CD14-positive monocyte (primary cell): ENCODE measurements at regions not wholly inside any gene's neighbourhood (a gene's known extent, or its start where the extent isn't known, plus 50 kb on each side); places are given as distances from the start of the nearest gene placed in this dataset.

Experiments
- DNase-seq, 3 donors: peaks; one replicate each; pipeline ENCODE4 v3.0.0-alpha.2; 2011 to 2022
- H2AFZ ChIP-seq: 2 replicates; pipeline ENCODE4 v1.6.0; 2012; ENCODE audit warnings: mild to moderate bottlenecking, low read depth, low read length, inconsistent platforms; ENCODE audit not compliant: insufficient read depth, poor library complexity, severe bottlenecking
- H3K27ac ChIP-seq, 2 donors: 1 replicate in 1 of 2; 2 replicates in 1 of 2; pipeline ENCODE4 v1.5.1; 2012 to 2013; ENCODE audit warnings: low read length in 2 of 2, control low read depth in 1 of 2, inconsistent platforms in 1 of 2, low read depth in 1 of 2, mild to moderate bottlenecking in 1 of 2
- H3K27me3 ChIP-seq, 2 donors: one replicate each; pipeline versions ENCODE4 v1.6.0 to v1.6.1; 2011 to 2013; ENCODE audit warnings: low read length in 2 of 2; ENCODE audit not compliant: control insufficient read depth in 2 of 2, insufficient read depth in 2 of 2
- H3K36me3 ChIP-seq, 2 donors: replicated peaks in 1 of 2; 1 replicate in 1 of 2; 2 replicates in 1 of 2; pipeline versions ENCODE4 v1.5.1 to v1.6.1; 2012 to 2013; ENCODE audit warnings: low read length in 2 of 2, control low read depth in 1 of 2, inconsistent platforms in 1 of 2, mild to moderate bottlenecking in 1 of 2; ENCODE audit not compliant: insufficient read depth in 2 of 2, control insufficient read depth in 1 of 2
- H3K4me1 ChIP-seq, 2 donors: 1 replicate in 1 of 2; 2 replicates in 1 of 2; pipeline versions ENCODE4 v1.5.1 to v1.6.1; 2012 to 2013; ENCODE audit warnings: low read length in 2 of 2, control low read depth in 1 of 2, inconsistent platforms in 1 of 2, mild to moderate bottlenecking in 1 of 2, moderate library complexity in 1 of 2; ENCODE audit not compliant: insufficient read depth in 2 of 2, control insufficient read depth in 1 of 2
- H3K4me2 ChIP-seq: replicated peaks from 2 replicates; pipeline ENCODE3; 2012; ENCODE audit warnings: low read length, moderate library complexity, mild to moderate bottlenecking; ENCODE audit not compliant: poor library complexity, severe bottlenecking; ENCODE audit errors: extremely low read depth
- H3K4me3 ChIP-seq, 3 experiments: fragments of 200-600 bp in 1 of 3; sonication (generic) in 1 of 3; replicated peaks in 1 of 3; 1 replicate in 2 of 3; 2 replicates in 1 of 3; pipeline ENCODE4 v1.5.1; 2011 to 2013; ENCODE audit warnings: low read length in 3 of 3, mild to moderate bottlenecking in 3 of 3, control low read depth in 2 of 3, low read depth in 2 of 3, inconsistent platforms in 1 of 3, moderate library complexity in 1 of 3
- H3K79me2 ChIP-seq: 2 replicates; pipeline ENCODE4 v1.6.0; 2012; ENCODE audit warnings: mild to moderate bottlenecking, control low read depth, inconsistent platforms, low read length, moderate library complexity; ENCODE audit not compliant: insufficient read depth
- H3K9ac ChIP-seq: 2 replicates; pipeline ENCODE4 v1.6.0; 2017; ENCODE audit warnings: low read length, mild to moderate bottlenecking; ENCODE audit not compliant: insufficient read depth, poor library complexity, severe bottlenecking
- H3K9me3 ChIP-seq, 2 donors: replicated peaks in 1 of 2; 1 replicate in 1 of 2; 2 replicates in 1 of 2; pipeline versions ENCODE4 v1.5.1 to v1.6.1; 2012 to 2013; ENCODE audit warnings: low read length in 2 of 2, control low read depth in 1 of 2; ENCODE audit not compliant: control insufficient read depth in 1 of 2, insufficient read depth in 1 of 2
- H4K20me1 ChIP-seq: 2 replicates; pipeline ENCODE4 v1.6.0; 2012; ENCODE audit warnings: mild to moderate bottlenecking, low read length, control low read depth, moderate library complexity; ENCODE audit not compliant: insufficient read depth
- H3K27ac Mint-ChIP-seq, 7 donors: one replicate each; pipeline ENCODE4 v1.8.0; 2020; ENCODE audit warnings: mild to moderate bottlenecking in 7 of 7, mixed read lengths in 7 of 7, moderate library complexity in 6 of 7, inconsistent platforms in 2 of 7
- H3K27me3 Mint-ChIP-seq, 3 donors: one replicate each; pipeline ENCODE4 v1.8.0; 2021 to 2022; ENCODE audit warnings: low read depth in 3 of 3, mild to moderate bottlenecking in 3 of 3, mixed read lengths in 3 of 3, moderate library complexity in 3 of 3, inconsistent platforms in 1 of 3
- H3K36me3 Mint-ChIP-seq, 2 donors: one replicate each; pipeline ENCODE4 v1.8.0; 2020; ENCODE audit warnings: mixed read lengths in 2 of 2, inconsistent platforms in 1 of 2, mild to moderate bottlenecking in 1 of 2
- H3K4me1 Mint-ChIP-seq: one replicate; pipeline ENCODE4 v1.8.0; 2020; ENCODE audit warnings: mild to moderate bottlenecking, mixed read lengths
- H3K4me3 Mint-ChIP-seq, 2 donors: one replicate each; pipeline ENCODE4 v1.8.0; 2020; ENCODE audit warnings: mild to moderate bottlenecking in 2 of 2, mixed read lengths in 2 of 2, moderate library complexity in 1 of 2
- H3K9me3 Mint-ChIP-seq, 7 donors: one replicate each; pipeline ENCODE4 v1.8.0; 2020 to 2022; ENCODE audit warnings: mixed read lengths in 7 of 7, mild to moderate bottlenecking in 6 of 7, moderate library complexity in 6 of 7, inconsistent platforms in 2 of 7
- CTCF ChIP-seq: fragments of 200-600 bp; IDR thresholded peaks from one replicate; pipeline ENCODE4 v1.8.0; 2022; ENCODE audit warnings: antibody characterized with exemption, mild to moderate bottlenecking
- WGBS: methylation state at CpG from one replicate; pipeline ENCODE4 v1.1.5; 2013; ENCODE audit warnings: missing lambda C conversion rate; ENCODE audit not compliant: insufficient coverage; 5-methylcytosine and 5-hydroxymethylcytosine counted together
- intact Hi-C, 2 donors: fragments of 100-400 bp; cut with micrococcal nuclease; formaldehyde crosslinking; loops; one replicate each; pipeline versions ENCODE4 v1.15.0 to v1.15.1; 2023

DNA sequence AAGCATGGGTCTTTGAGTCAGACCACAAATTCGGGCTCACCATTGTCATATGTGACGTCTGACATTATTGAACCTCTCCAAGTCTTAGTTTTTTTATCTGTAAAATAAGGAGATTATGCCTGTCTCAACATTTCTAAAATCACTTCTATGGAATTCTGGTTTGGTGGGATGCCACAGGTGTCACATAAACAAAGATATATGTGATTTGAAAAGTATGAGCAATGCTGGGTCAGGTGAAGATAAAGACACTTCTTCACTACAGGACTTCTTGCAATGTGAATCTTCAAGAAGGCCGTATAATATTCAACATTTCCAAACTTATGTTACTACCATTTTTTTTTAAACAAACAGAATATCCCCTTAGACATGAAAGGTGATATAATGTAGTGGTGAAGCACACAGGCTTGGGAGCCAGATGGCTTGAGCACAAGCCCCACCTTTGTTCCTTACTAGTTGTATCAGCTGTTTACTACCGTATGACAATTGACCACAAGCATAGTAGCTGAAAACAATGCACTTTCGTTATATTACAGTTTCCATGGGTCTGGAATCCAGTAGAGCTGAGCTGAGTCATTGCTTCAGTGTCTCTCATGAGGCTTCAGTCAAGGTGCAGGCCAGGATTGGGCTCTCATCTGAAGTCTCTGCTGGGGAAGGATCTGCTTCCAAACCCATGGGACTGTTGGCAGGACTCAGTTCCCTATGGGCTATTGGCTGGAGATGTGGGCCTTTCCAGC, 87.7 kb downstream of the UTP18 start:
- Histone ChIP-seq H3K36me3 (no peaks in the 10 kb centered on the region), H2AFZ (no peak overlapping the region), H3K79me2 (no peaks in the 10 kb centered on the region), H3K27me3 (no peaks in the 10 kb centered on the region), H3K27ac (no peak overlapping the region), H4K20me1 (no peaks in the 10 kb centered on the region), H3K9ac (no peak overlapping the region), H3K9me3 (no peaks in the 10 kb centered on the region), H3K4me2 (no peak overlapping the region), H3K4me1 (no peaks in the 10 kb centered on the region), H3K4me3 (no peak overlapping the region)
- peaks cover 14 to 19% (median 14%) of the 10 kb centered on the region in 3 donors for H3K27me3 Mint-ChIP-seq
- no peak for TF ChIP-seq CTCF
- no peaks in the 10 kb centered on the region for H3K4me1 Mint-ChIP-seq
- 95% methylated on average over 2 of the region's 5 CpGs for WGBS
- H3K4me3 Mint-ChIP-seq, result no peak overlapping the region
- no peak overlapping the region for H3K27ac Mint-ChIP-seq
- intact Hi-C loops, result no loop called here
- no peaks in the 10 kb centered on the region for H3K36me3 Mint-ChIP-seq
- H3K9me3 Mint-ChIP-seq, result peaks cover 0 to 2% (median 0%) of the 10 kb centered on the region in 7 donors
- no peak for DNase-seq

DNA sequence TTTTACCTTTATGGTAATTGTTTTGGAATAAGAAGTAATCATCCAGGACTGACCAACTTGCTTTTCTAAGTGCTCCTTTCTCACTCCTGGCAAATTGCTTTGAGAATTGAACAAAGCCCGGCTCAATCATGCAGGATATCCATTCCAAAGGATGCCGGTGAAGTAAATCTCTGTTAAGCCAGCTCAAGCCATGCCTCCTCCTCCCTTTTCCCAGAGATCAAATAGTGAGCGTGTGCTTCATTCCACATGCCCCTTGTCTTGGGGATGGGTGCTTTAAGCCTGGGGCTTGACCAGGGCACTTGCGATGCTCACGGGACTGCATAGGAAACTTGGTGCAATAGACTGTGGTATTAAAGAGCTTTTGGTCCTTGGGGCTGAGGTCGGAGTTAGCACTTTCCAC, 90.7 kb downstream of the UTP18 start:
- intact Hi-C loops, result no loop called here
- Histone ChIP-seq H3K4me2 (no peak overlapping the region), H3K9me3 (no peaks in the 10 kb centered on the region), H3K27me3 (no peaks in the 10 kb centered on the region), H2AFZ (no peak overlapping the region), H3K27ac (no peak overlapping the region), H3K4me1 (no peaks in the 10 kb centered on the region), H3K4me3 (no peak overlapping the region), H3K9ac (no peak overlapping the region), H3K36me3 (no peaks in the 10 kb centered on the region), H3K79me2 (no peaks in the 10 kb centered on the region), H4K20me1 (no peaks in the 10 kb centered on the region)
- DNase-seq, result no peak
- Mint-ChIP-seq H3K27me3 (peaks cover 10 to 28% (median 13%) of the 10 kb centered on the region in 3 donors), H3K36me3 (no peaks in the 10 kb centered on the region), H3K4me1 (peaks cover 11% of the 10 kb centered on the region), H3K9me3 (peaks cover 0 to 3% (median 0%) of the 10 kb centered on the region in 7 donors), H3K4me3 (no peak overlapping the region), H3K27ac (no peak overlapping the region)
- WGBS, result 96% methylated on average over 4 of the region's 6 CpGs
- TF ChIP-seq CTCF, result no peak
